HepG2 (cell line): ENCODE measurements at regions not wholly inside any gene's neighbourhood (a gene's known extent, or its start where the extent isn't known, plus 50 kb on each side); places are given as distances from the start of the nearest gene placed in this dataset.

Experiments
- ATAC-seq: fragments of 200-7000 bp; cut with Tn5 transposase; 3 replicates; pipeline ENCODE4 v1.9.1; 2020; ENCODE audit warnings: mild to moderate bottlenecking, moderate library complexity
- BruUV-seq: library from RNA; stranded (reverse); fragments of 400-500 nt; replicated peaks from 2 replicates; lab custom pipeline; 2021; lab: Mats Ljungman, UMichigan
- CTCF ChIA-PET: fragments of 300-600 bp; formaldehyde crosslinking; extraction: SDS; loops from one replicate; lab custom pipeline; 2021; ENCODE audit warnings: low total read pairs, inconsistent platforms, low intra/inter-chr PET ratio; lab: Yijun Ruan, JAX
- POLR2A ChIA-PET: fragments of 350-600 bp; sonication (Branson Sonifier 250); formaldehyde crosslinking; loops from one replicate; lab custom pipeline; 2020; ENCODE audit warnings: antibody characterized with exemption, inconsistent platforms; lab: Yijun Ruan, JAX
- DNase-seq: peaks from one replicate; pipeline ENCODE4 v3.0.0-alpha.2; 2015; ENCODE audit warnings: low spot score
- FAIRE-seq: peaks from 3 replicates; lab custom pipeline; 2011; peaks lifted over from hg19 to GRCh38; lab: Jason Lieb, UNC
- H2AFZ ChIP-seq: one replicate; pipeline ENCODE4 v1.6.1; 2011; ENCODE audit warnings: low read length, inconsistent platforms
- H3K27ac ChIP-seq: fragments of 300-600 bp; 3 replicates; pipeline ENCODE4 v1.8.0; 2011; ENCODE audit warnings: mixed run types, mild to moderate bottlenecking, mixed read lengths, low read length, inconsistent platforms; ENCODE audit not compliant: insufficient read depth; ENCODE audit errors: extremely low read length
- H3K27me3 ChIP-seq, 2 experiments: fragments of 200-600 bp in 1 of 2; 2 replicates in 1 of 2; 3 replicates in 1 of 2; pipeline versions ENCODE4 v1.6.0 to v1.8.0; 2011; ENCODE audit warnings: low read length in 2 of 2, mild to moderate bottlenecking in 2 of 2, moderate library complexity in 2 of 2, inconsistent platforms in 1 of 2; ENCODE audit not compliant: insufficient read depth in 2 of 2, control insufficient read depth in 1 of 2
- H3K36me3 ChIP-seq, 2 experiments: fragments of 200-600 bp in 1 of 2; replicated peaks in 1 of 2; 2 replicates in 1 of 2; 3 replicates in 1 of 2; pipeline versions ENCODE4 v1.5.1 to v1.8.0; 2011; ENCODE audit warnings: low read length in 2 of 2, inconsistent platforms in 1 of 2; ENCODE audit not compliant: insufficient read depth in 2 of 2, control insufficient read depth in 1 of 2
- H3K4me1 ChIP-seq: 2 replicates; pipeline ENCODE4 v1.5.1; 2012; ENCODE audit warnings: low read length, inconsistent platforms; ENCODE audit not compliant: insufficient read depth
- H3K4me2 ChIP-seq: 2 replicates; pipeline ENCODE4 v1.6.0; 2011; ENCODE audit warnings: low read depth, low read length, inconsistent platforms
- H3K4me3 ChIP-seq, 3 experiments: fragments of 200-600 bp in 1 of 3; sonication (generic), shearing (Covaris generic) in 1 of 3; replicated peaks in 1 of 3; 2 replicates each; pipeline ENCODE4 v1.5.1; 2011 to 2016; ENCODE audit warnings: low read length in 3 of 3, inconsistent platforms in 2 of 3, low read depth in 2 of 3, mild to moderate bottlenecking in 2 of 3, control low read depth in 1 of 3, mixed read lengths in 1 of 3; ENCODE audit not compliant: insufficient read depth in 1 of 3
- H3K79me2 ChIP-seq: one replicate; pipeline ENCODE4 v1.6.1; 2011; ENCODE audit warnings: low read length, inconsistent platforms; ENCODE audit not compliant: insufficient read depth
- H3K9ac ChIP-seq: 2 replicates; pipeline ENCODE4 v1.6.0; 2011; ENCODE audit warnings: mild to moderate bottlenecking, low read depth, low read length, inconsistent platforms; ENCODE audit not compliant: insufficient read depth
- H3K9me3 ChIP-seq: 2 replicates; pipeline ENCODE4 v1.5.1; 2012; ENCODE audit warnings: mild to moderate bottlenecking, low read length
- H4K20me1 ChIP-seq: 2 replicates; pipeline ENCODE4 v1.6.0; 2011; ENCODE audit warnings: inconsistent platforms, mild to moderate bottlenecking, low read length, moderate library complexity; ENCODE audit not compliant: insufficient read depth
- STAG1 ChIP-seq: sonication (generic); formaldehyde crosslinking; IDR thresholded peaks from 2 replicates; pipeline ENCODE4 v1.4.0; 2020; ENCODE audit warnings: missing genetic modification reagents
- ZMYM2 ChIP-seq: sonication (generic); formaldehyde crosslinking; IDR thresholded peaks from 2 replicates; pipeline ENCODE4 v1.8.0; 2022; ENCODE audit warnings: mild to moderate bottlenecking, missing genetic modification reagents
- ZNF282 ChIP-seq: fragments of 450-650 bp; IDR thresholded peaks from 2 replicates; pipeline ENCODE4 v1.6.1; 2018; ENCODE audit not compliant: partially characterized antibody
- WGBS: methylation state at CpG from one replicate; pipeline ENCODE4 v1.1.6; 2017; ENCODE audit warnings: low lambda C conversion rate; 5-methylcytosine and 5-hydroxymethylcytosine counted together
- in situ Hi-C: cut with HindIII; loops from 2 replicates; pipeline ENCODE4 v1.10.0; 2017; ENCODE audit warnings: low pct_unique_long_range_greater_than_20kb; ENCODE audit not compliant: extremely low pct_ligation_motif_present
- intact Hi-C: fragments of 100-400 bp; cut with micrococcal nuclease; formaldehyde crosslinking; loops from one replicate; pipeline ENCODE4 v1.10.0; 2022; ENCODE audit not compliant: unreplicated experiment
- TF ChIP-seq, protein P1 (sequence below): sonication (generic); formaldehyde crosslinking; IDR thresholded peaks from 2 replicates; pipeline ENCODE4 v1.4.0; 2020; ENCODE audit warnings: mild to moderate bottlenecking, missing genetic modification reagents, borderline replicate concordance
- TF ChIP-seq, protein P2 (sequence below): sonication (generic); formaldehyde crosslinking; IDR thresholded peaks from 2 replicates; pipeline ENCODE4 v1.5.0; 2020; ENCODE audit warnings: mild to moderate bottlenecking, missing genetic modification reagents, moderate library complexity

DNA sequence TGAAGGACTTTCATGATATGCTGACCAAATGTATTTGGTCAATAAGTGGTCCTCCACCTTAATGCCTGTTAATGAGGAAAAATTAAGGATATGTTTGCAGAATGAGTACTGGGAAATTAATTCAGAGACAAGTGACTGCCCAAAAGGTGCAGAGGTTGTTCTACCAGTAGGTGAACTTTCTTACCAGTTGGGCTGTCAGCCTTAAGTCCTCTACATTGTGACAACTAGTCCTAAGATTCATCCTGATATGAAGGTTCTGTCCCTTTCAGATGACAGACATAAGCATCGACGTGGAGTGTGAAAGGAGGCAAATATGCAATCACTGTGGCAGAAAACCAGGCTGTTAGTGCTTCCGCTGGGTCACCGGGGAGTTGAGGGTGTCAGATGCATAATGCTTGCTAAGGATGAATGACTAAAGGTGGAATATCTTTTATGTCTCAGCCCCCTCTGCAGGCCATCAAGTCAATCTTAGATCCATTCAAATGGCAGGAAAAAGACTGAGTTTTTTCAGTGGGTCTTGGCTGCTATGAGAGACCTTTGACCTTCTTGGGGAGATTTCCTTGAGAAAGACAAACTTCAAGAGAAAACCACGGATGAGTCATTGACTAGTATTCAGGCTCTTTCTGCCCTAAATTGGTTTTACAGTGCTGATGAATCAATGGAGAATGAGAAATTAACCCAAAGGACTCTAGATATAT, 226.0 kb downstream of the TPBG start:
- Histone ChIP-seq H3K4me3 (no peak overlapping the region), H3K9ac (no peak overlapping the region), H4K20me1 (no peaks in the 10 kb centered on the region), H3K36me3 (no peaks in the 10 kb centered on the region), H3K9me3 (no peaks in the 10 kb centered on the region)
- TF ChIP-seq STAG1 (peak; percentile 37; the same call in 1 of the 2 replicates), ZMYM2 (no peak), ZNF282 (no peak)
- TF ChIP-seq, protein P1, sequence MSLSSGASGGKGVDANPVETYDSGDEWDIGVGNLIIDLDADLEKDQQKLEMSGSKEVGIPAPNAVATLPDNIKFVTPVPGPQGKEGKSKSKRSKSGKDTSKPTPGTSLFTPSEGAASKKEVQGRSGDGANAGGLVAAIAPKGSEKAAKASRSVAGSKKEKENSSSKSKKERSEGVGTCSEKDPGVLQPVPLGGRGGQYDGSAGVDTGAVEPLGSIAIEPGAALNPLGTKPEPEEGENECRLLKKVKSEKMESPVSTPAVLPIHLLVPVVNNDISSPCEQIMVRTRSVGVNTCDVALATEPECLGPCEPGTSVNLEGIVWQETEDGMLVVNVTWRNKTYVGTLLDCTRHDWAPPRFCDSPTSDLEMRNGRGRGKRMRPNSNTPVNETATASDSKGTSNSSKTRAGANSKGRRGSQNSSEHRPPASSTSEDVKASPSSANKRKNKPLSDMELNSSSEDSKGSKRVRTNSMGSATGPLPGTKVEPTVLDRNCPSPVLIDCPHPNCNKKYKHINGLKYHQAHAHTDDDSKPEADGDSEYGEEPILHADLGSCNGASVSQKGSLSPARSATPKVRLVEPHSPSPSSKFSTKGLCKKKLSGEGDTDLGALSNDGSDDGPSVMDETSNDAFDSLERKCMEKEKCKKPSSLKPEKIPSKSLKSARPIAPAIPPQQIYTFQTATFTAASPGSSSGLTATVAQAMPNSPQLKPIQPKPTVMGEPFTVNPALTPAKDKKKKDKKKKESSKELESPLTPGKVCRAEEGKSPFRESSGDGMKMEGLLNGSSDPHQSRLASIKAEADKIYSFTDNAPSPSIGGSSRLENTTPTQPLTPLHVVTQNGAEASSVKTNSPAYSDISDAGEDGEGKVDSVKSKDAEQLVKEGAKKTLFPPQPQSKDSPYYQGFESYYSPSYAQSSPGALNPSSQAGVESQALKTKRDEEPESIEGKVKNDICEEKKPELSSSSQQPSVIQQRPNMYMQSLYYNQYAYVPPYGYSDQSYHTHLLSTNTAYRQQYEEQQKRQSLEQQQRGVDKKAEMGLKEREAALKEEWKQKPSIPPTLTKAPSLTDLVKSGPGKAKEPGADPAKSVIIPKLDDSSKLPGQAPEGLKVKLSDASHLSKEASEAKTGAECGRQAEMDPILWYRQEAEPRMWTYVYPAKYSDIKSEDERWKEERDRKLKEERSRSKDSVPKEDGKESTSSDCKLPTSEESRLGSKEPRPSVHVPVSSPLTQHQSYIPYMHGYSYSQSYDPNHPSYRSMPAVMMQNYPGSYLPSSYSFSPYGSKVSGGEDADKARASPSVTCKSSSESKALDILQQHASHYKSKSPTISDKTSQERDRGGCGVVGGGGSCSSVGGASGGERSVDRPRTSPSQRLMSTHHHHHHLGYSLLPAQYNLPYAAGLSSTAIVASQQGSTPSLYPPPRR (CRISPR knock-in tag) = no peak
- TF ChIP-seq, protein P2, sequence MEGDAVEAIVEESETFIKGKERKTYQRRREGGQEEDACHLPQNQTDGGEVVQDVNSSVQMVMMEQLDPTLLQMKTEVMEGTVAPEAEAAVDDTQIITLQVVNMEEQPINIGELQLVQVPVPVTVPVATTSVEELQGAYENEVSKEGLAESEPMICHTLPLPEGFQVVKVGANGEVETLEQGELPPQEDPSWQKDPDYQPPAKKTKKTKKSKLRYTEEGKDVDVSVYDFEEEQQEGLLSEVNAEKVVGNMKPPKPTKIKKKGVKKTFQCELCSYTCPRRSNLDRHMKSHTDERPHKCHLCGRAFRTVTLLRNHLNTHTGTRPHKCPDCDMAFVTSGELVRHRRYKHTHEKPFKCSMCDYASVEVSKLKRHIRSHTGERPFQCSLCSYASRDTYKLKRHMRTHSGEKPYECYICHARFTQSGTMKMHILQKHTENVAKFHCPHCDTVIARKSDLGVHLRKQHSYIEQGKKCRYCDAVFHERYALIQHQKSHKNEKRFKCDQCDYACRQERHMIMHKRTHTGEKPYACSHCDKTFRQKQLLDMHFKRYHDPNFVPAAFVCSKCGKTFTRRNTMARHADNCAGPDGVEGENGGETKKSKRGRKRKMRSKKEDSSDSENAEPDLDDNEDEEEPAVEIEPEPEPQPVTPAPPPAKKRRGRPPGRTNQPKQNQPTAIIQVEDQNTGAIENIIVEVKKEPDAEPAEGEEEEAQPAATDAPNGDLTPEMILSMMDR (CRISPR knock-in tag) = 0 out of 2 replicates have a peak, but pooled peaks have one; percentile 22
- TF ChIP-seq, all 625 proteins: peak for 2
- ChIA-PET POLR2A (no interaction called here), CTCF (interaction anchor here (1.7 kb wide), 1 partner anchor 319 kb away, joined by 5 read pairs; no protein-coding TSS in a partner anchor)
- in situ Hi-C loops = loop anchor here (25.0 kb wide), 1 partner anchor 473 kb away; the partner anchor contains the start of genes DOP1A and UBE3D
- Histone ChIP-seq H3K27me3 (no peaks in the 10 kb centered on the region), H3K27ac (no peak overlapping the region), H3K4me2 (no peak overlapping the region), H2AFZ (no peak overlapping the region), H3K79me2 (no peaks in the 10 kb centered on the region), H3K4me1 (no peaks in the 10 kb centered on the region)
- WGBS = 36% methylated on average over 5 of the region's 5 CpGs
- FAIRE-seq (no peak), DNase-seq (peak; percentile 3), ATAC-seq (peak; percentile 39; the same call in 1 of the 3 replicates)
- no TSS peak for BruUV-seq
- intact Hi-C loops = no loop called here
